GM12878 (cell line): ENCODE measurements at regions not wholly inside any gene's neighbourhood (a gene's known extent, or its start where the extent isn't known, plus 50 kb on each side); places are given as distances from the start of the nearest gene placed in this dataset.

Experiments
- ATAC-seq: fragments of 200-7000 bp; cut with Tn5 transposase; 3 replicates; pipeline ENCODE4 v1.9.1; 2020; ENCODE audit warnings: mild to moderate bottlenecking, moderate library complexity
- BruUV-seq: library from RNA; stranded (reverse); fragments of 400-500 nt; replicated peaks from 2 replicates; lab custom pipeline; 2021; lab: Mats Ljungman, UMichigan
- CTCF ChIA-PET: fragments of 300-600 bp; sonication (Branson Sonifier 250); formaldehyde crosslinking; extraction: SDS; loops from one replicate; lab custom pipeline; 2021; ENCODE audit warnings: inconsistent platforms; lab: Yijun Ruan, JAX
- POLR2A ChIA-PET: fragments of 350-600 bp; formaldehyde crosslinking; extraction: SDS; loops from one replicate; lab custom pipeline; 2021; ENCODE audit warnings: inconsistent platforms; lab: Charles Lee
- RAD21 ChIA-PET: fragments of 300-600 bp; sonication (Branson Sonifier 250); formaldehyde crosslinking; loops from one replicate; lab custom pipeline; 2023; ENCODE audit warnings: antibody characterized with exemption; ENCODE audit not compliant: unreplicated experiment; lab: Charles Lee
- SMC1A ChIA-PET: fragments of 300-600 bp; sonication (Branson Sonifier 250); formaldehyde crosslinking; loops from one replicate; lab custom pipeline; 2023; ENCODE audit not compliant: unreplicated experiment, uncharacterized antibody; lab: Charles Lee
- DNase-seq: peaks from one replicate; pipeline ENCODE4 v3.0.0-alpha.2; 2011; ENCODE audit warnings: low read depth, low spot score
- FAIRE-seq: peaks from 3 replicates; lab custom pipeline; 2011; peaks lifted over from hg19 to GRCh38; lab: Jason Lieb, UNC
- H2AFZ ChIP-seq: 2 replicates; pipeline ENCODE4 v1.6.0; 2011; ENCODE audit warnings: low read depth, low read length, control low read depth; ENCODE audit not compliant: control insufficient read depth
- H3K27ac ChIP-seq: 2 replicates; pipeline ENCODE4 v1.5.1; 2011; ENCODE audit warnings: control low read depth; ENCODE audit not compliant: control insufficient read depth, insufficient read depth
- H3K27me3 ChIP-seq, 2 experiments: replicated peaks in 1 of 2; 2 replicates each; pipeline versions ENCODE4 v1.6.0 to v1.6.1; 2011; ENCODE audit warnings: low read length in 1 of 2; ENCODE audit not compliant: control insufficient read depth in 2 of 2, insufficient read depth in 2 of 2
- H3K36me3 ChIP-seq, 2 experiments: 2 replicates each; pipeline ENCODE4 v1.5.1; 2011; ENCODE audit warnings: low read length in 1 of 2; ENCODE audit not compliant: control insufficient read depth in 2 of 2, insufficient read depth in 2 of 2
- H3K4me1 ChIP-seq: 2 replicates; pipeline ENCODE4 v1.6.1; 2011; ENCODE audit warnings: mild to moderate bottlenecking, low read length, moderate library complexity, mixed read lengths; ENCODE audit not compliant: control insufficient read depth, insufficient read depth
- H3K4me2 ChIP-seq: 2 replicates; pipeline ENCODE4 v1.6.0; 2011; ENCODE audit warnings: control low read depth; ENCODE audit not compliant: control insufficient read depth, insufficient read depth
- H3K4me3 ChIP-seq: fragments of 200-600 bp; sonication (generic); 2 replicates; pipeline ENCODE4 v1.5.1; 2016
- H3K79me2 ChIP-seq: 2 replicates; pipeline ENCODE4 v1.6.0; 2011; ENCODE audit warnings: low read length; ENCODE audit not compliant: control insufficient read depth, insufficient read depth
- H3K9ac ChIP-seq: 2 replicates; pipeline ENCODE4 v1.8.0; 2011; ENCODE audit warnings: low read length, control low read depth, mixed read lengths; ENCODE audit not compliant: control insufficient read depth, insufficient read depth
- H3K9me3 ChIP-seq: replicated peaks from 3 replicates; pipeline ENCODE4 v1.5.1; 2011; ENCODE audit warnings: mild to moderate bottlenecking, low read length; ENCODE audit not compliant: control insufficient read depth, insufficient read depth
- H4K20me1 ChIP-seq: 2 replicates; pipeline ENCODE4 v1.6.0; 2011; ENCODE audit not compliant: control insufficient read depth, insufficient read depth
- FOS ChIP-seq: IDR thresholded peaks from 3 replicates; pipeline ENCODE4 v1.6.1; 2011; ENCODE audit warnings: borderline replicate concordance; ENCODE audit not compliant: insufficient read length; ENCODE audit errors: extremely low read depth
- HDAC2 ChIP-seq: fragments of 200-600 bp; sonication (generic); IDR thresholded peaks from 2 replicates; pipeline ENCODE4 v1.6.1; 2017
- IKZF1 ChIP-seq: fragments of 450-650 bp; conservative IDR thresholded peaks from 2 replicates; pipeline ENCODE4 v1.6.1; 2017; ENCODE audit warnings: antibody characterized with exemption, mild to moderate bottlenecking
- NR2C1 ChIP-seq: fragments of 450-650 bp; IDR thresholded peaks from 2 replicates; pipeline ENCODE4 v1.6.1; 2017; ENCODE audit warnings: antibody characterized with exemption, mild to moderate bottlenecking, moderate library complexity
- PML ChIP-seq: IDR thresholded peaks from 2 replicates; pipeline ENCODE4 v1.6.1; 2012; ENCODE audit warnings: low read length, inconsistent platforms
- RAD21 ChIP-seq: IDR thresholded peaks from 2 replicates; pipeline ENCODE4 v1.6.1; 2011; ENCODE audit warnings: mild to moderate bottlenecking, low read depth, low read length, moderate library complexity; ENCODE audit not compliant: insufficient read depth
- SIN3A ChIP-seq: IDR thresholded peaks from 2 replicates; pipeline ENCODE4 v1.6.1; 2012; ENCODE audit warnings: low read depth, low read length, improper control_type of control experiment
- STAT1 ChIP-seq: fragments of 450-650 bp; conservative IDR thresholded peaks from 2 replicates; pipeline ENCODE4 v1.6.1; 2014; ENCODE audit warnings: antibody characterized with exemption, mild to moderate bottlenecking
- WGBS: methylation state at CpG from one replicate; pipeline ENCODE4 v1.1.6; 2016; ENCODE audit warnings: low lambda C conversion rate; ENCODE audit not compliant: insufficient replicate concordance, insufficient coverage; ENCODE audit errors: missing lambda C conversion rate; 5-methylcytosine and 5-hydroxymethylcytosine counted together
- in situ Hi-C: fragments of 300-500 bp; cut with MboI; formaldehyde crosslinking; loops from 9 replicates; pipeline ENCODE4 v1.14.3; 2018; ENCODE audit warnings: mixed read lengths
- intact Hi-C: fragments of 100-400 bp; cut with micrococcal nuclease; formaldehyde crosslinking; loops from one replicate; pipeline ENCODE4 v1.14.2; 2022; ENCODE audit not compliant: unreplicated experiment
- TF ChIP-seq, protein P1 (sequence below): fragments of 450-650 bp; formaldehyde crosslinking; IDR thresholded peaks from 2 replicates; pipeline ENCODE4 v1.4.0; 2020; ENCODE audit warnings: mild to moderate bottlenecking, moderate library complexity
- TF ChIP-seq, protein P2 (sequence below): fragments of 450-650 bp; IDR thresholded peaks from 2 replicates; pipeline ENCODE4 v1.6.1; 2018; ENCODE audit warnings: mild to moderate bottlenecking, low read depth, moderate library complexity; ENCODE audit not compliant: partially characterized antibody

DNA sequence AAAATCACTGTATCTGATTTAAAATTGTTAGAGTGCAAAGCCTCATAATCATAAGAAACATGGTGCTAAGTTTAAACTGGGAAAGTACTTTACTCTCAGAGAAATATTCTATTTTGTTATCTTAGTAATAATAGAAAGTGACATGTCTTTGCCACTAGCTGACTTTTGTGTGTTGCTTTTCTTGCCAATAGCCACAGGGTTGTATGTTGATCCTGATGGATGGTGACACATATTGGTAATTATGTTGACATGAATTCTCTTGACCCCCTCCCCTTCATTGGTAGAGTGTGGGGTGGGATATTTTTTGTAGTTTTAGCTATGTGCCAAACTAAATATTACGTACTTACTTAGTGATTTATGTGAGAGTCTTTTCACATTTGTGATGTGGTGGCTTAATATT is 103.1 kb upstream of the MAP9 start:
- Histone ChIP-seq H3K27ac (no peak overlapping the region), H4K20me1 (no peaks in the 10 kb centered on the region), H3K4me2 (no peak overlapping the region), H3K9ac (no peak overlapping the region), H3K4me3 (no peak overlapping the region), H3K9me3 (no peaks in the 10 kb centered on the region), H3K36me3 (no peaks in the 10 kb centered on the region), H3K79me2 (no peaks in the 10 kb centered on the region), H3K4me1 (no peaks in the 10 kb centered on the region), H3K27me3 (no peaks in the 10 kb centered on the region), H2AFZ (no peak overlapping the region)
- RAD21 ChIA-PET: no interaction called here
- in situ Hi-C loops: no loop called here
- SMC1A ChIA-PET: no interaction called here
- POLR2A ChIA-PET: no interaction called here
- CTCF ChIA-PET: interaction anchor here (2.1 kb wide), 1 partner anchor 13 kb away, joined by 8 read pairs; no protein-coding TSS in a partner anchor
- ATAC-seq (no peak), DNase-seq (no peak), FAIRE-seq (no peak)
- no TSS peak for BruUV-seq
- WGBS: 91% methylated on average over 1 of the region's 1 CpG
- TF ChIP-seq FOS: no peak
- TF ChIP-seq IKZF1: no peak
- TF ChIP-seq STAT1: no peak
- TF ChIP-seq NR2C1: no peak
- intact Hi-C loops: no loop called here

DNA sequence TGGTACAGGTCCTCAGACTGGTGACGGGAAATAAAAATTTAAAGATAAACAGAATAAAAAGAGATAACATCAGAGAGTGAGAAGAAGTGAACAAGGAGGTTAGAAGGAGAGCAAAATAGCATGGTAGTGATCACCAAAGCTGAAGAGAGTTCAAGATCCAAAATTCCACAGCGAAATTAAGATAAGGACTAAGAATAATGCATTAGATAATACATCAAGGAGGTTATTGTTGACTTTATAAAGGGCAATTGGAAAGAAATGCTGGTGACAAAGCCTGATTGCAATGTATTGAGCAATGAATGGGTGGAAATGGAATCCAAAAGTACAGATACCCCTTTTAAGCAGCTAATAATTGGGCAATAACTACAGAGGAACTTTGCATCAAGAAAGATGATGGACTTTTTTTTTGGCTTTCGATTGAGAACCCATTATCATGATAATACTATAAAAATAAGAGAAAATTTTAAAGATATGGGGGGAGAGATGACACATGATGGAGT is 101.6 kb upstream of the MAP9 start:
- intact Hi-C loops: no loop called here
- ChIA-PET RAD21 (no interaction called here), POLR2A (no interaction called here), SMC1A (interaction anchor here (0.6 to 0.7 kb wide), 2 partner anchors 33 to 149 kb away, joined by 3 to 4 read pairs; no protein-coding TSS in a partner anchor), CTCF (no interaction called here)
- WGBS: 32% methylated on average over 3 of the region's 3 CpGs
- no peaks in the 10 kb centered on the region for H3K79me2 ChIP-seq
- no TSS peak for BruUV-seq
- in situ Hi-C loops: no loop called here
- no peak overlapping the region for H3K9ac ChIP-seq
- H3K27ac ChIP-seq: no peak overlapping the region
- no peak overlapping the region for H3K4me2 ChIP-seq
- no peaks in the 10 kb centered on the region for H4K20me1 ChIP-seq
- ATAC-seq (no peak), DNase-seq (no peak), FAIRE-seq (no peak)
- no peaks in the 10 kb centered on the region for H3K9me3 ChIP-seq
- no peaks in the 10 kb centered on the region for H3K36me3 ChIP-seq
- H3K4me3 ChIP-seq: no peak overlapping the region
- no peak overlapping the region for H2AFZ ChIP-seq
- H3K4me1 ChIP-seq: no peaks in the 10 kb centered on the region
- H3K27me3 ChIP-seq: no peaks in the 10 kb centered on the region
- TF ChIP-seq, protein P1, sequence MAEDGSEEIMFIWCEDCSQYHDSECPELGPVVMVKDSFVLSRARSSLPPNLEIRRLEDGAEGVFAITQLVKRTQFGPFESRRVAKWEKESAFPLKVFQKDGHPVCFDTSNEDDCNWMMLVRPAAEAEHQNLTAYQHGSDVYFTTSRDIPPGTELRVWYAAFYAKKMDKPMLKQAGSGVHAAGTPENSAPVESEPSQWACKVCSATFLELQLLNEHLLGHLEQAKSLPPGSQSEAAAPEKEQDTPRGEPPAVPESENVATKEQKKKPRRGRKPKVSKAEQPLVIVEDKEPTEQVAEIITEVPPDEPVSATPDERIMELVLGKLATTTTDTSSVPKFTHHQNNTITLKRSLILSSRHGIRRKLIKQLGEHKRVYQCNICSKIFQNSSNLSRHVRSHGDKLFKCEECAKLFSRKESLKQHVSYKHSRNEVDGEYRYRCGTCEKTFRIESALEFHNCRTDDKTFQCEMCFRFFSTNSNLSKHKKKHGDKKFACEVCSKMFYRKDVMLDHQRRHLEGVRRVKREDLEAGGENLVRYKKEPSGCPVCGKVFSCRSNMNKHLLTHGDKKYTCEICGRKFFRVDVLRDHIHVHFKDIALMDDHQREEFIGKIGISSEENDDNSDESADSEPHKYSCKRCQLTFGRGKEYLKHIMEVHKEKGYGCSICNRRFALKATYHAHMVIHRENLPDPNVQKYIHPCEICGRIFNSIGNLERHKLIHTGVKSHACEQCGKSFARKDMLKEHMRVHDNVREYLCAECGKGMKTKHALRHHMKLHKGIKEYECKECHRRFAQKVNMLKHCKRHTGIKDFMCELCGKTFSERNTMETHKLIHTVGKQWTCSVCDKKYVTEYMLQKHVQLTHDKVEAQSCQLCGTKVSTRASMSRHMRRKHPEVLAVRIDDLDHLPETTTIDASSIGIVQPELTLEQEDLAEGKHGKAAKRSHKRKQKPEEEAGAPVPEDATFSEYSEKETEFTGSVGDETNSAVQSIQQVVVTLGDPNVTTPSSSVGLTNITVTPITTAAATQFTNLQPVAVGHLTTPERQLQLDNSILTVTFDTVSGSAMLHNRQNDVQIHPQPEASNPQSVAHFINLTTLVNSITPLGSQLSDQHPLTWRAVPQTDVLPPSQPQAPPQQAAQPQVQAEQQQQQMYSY: no peak
- TF ChIP-seq SIN3A: no peak
- TF ChIP-seq RAD21: no peak
- TF ChIP-seq IKZF1: no peak
- TF ChIP-seq, protein P2, sequence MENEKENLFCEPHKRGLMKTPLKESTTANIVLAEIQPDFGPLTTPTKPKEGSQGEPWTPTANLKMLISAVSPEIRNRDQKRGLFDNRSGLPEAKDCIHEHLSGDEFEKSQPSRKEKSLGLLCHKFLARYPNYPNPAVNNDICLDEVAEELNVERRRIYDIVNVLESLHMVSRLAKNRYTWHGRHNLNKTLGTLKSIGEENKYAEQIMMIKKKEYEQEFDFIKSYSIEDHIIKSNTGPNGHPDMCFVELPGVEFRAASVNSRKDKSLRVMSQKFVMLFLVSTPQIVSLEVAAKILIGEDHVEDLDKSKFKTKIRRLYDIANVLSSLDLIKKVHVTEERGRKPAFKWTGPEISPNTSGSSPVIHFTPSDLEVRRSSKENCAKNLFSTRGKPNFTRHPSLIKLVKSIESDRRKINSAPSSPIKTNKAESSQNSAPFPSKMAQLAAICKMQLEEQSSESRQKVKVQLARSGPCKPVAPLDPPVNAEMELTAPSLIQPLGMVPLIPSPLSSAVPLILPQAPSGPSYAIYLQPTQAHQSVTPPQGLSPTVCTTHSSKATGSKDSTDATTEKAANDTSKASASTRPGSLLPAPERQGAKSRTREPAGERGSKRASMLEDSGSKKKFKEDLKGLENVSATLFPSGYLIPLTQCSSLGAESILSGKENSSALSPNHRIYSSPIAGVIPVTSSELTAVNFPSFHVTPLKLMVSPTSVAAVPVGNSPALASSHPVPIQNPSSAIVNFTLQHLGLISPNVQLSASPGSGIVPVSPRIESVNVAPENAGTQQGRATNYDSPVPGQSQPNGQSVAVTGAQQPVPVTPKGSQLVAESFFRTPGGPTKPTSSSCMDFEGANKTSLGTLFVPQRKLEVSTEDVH: no peak
- no peak for TF ChIP-seq HDAC2
- no peak for TF ChIP-seq PML
